Esophagus squamous epithelium (tissue), 5 donors: ENCODE measurements at regions not wholly inside any gene's neighbourhood (a gene's known extent, or its start where the extent isn't known, plus 50 kb on each side); places are given as distances from the start of the nearest gene placed in this dataset.

Experiments
- DNase-seq: peaks from one replicate; lab custom pipeline; 2025; lab: John Stamatoyannopoulos, UW
- H3K27ac ChIP-seq, 4 donors: fragments of 200-600 bp; sonication (generic); one replicate each; pipeline ENCODE4 v1.5.1; 2016 to 2019; ENCODE audit warnings: mild to moderate bottlenecking in 1 of 4
- H3K27me3 ChIP-seq, 4 donors: fragments of 200-600 bp; sonication (generic); 1 replicate in 3 of 4; 2 replicates in 1 of 4; pipeline versions ENCODE4 v1.5.1 to v1.6.0; 2017 to 2021; ENCODE audit warnings: antibody characterized with exemption in 1 of 4
- H3K36me3 ChIP-seq, 3 donors: fragments of 200-600 bp; sonication (generic); one replicate each; pipeline ENCODE4 v1.5.1; 2016 to 2019
- H3K4me1 ChIP-seq, 3 donors: fragments of 200-600 bp; sonication (generic); one replicate each; pipeline ENCODE4 v1.5.1; 2017 to 2019
- H3K4me3 ChIP-seq, 4 donors: fragments of 200-600 bp; sonication (generic); 1 replicate in 3 of 4; 2 replicates in 1 of 4; pipeline ENCODE4 v1.5.1; 2016 to 2019; ENCODE audit warnings: mild to moderate bottlenecking in 2 of 4, moderate library complexity in 1 of 4
- H3K9me3 ChIP-seq, 3 donors: fragments of 200-600 bp; sonication (generic); one replicate each; pipeline ENCODE4 v1.5.1; 2016 to 2019
- POLR2A ChIP-seq, 4 donors: fragments of 450-650 bp; IDR thresholded peaks; one replicate each; pipeline ENCODE4 v1.6.1; 2017; ENCODE audit warnings: antibody characterized with exemption in 4 of 4, mild to moderate bottlenecking in 4 of 4, moderate library complexity in 3 of 4
- whole genome bisulfite sequencing, 2 donors: methylation state at CpG; one replicate each; pipeline ENCODE4 v1.1.5; 2018; 5-methylcytosine and 5-hydroxymethylcytosine counted together
- intact Hi-C: fragments of 100-400 bp; cut with DNase I; formaldehyde crosslinking; loops from one replicate; pipeline ENCODE4 v1.15.0; 2022
- TF ChIP-seq, protein P1 (sequence below), 6 experiments: fragments of 450-650 bp in 4 of 6; fragments of 200-600 bp in 2 of 6; sonication (generic) in 2 of 6; IDR thresholded peaks; one replicate each; pipeline ENCODE4 v1.5.1; 2016 to 2019; ENCODE audit warnings: antibody characterized with exemption in 6 of 6, mild to moderate bottlenecking in 4 of 6, moderate library complexity in 4 of 6
- donor health status: DM: yes; HTN: yes; CAD: no.

DNA sequence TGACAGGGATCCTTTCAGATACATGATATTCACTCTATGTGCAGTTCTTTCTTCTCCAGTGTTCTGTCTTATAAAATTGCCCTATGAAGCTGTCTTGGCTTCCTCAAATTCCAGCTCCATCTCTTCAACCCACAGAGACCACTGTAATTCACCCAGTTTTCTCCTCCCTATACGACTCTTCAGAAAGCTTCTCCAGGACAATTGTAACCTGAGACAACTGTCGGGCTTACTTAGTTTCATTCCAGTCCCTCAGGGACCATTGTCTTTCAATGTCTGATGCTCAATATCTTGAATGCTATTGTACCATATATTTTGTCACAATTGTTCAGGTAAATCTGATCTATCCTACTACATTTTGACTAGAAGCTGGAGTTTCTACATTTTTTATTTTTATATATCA, 345.3 kb downstream of the RPL10L start:
- H3K27ac ChIP-seq, result no peak overlapping the region
- H3K27me3 ChIP-seq, result no peaks in the 10 kb centered on the region
- no peaks in the 10 kb centered on the region for H3K4me1 ChIP-seq
- TF ChIP-seq POLR2A (IDR thresholded peaks at IDR 0.05), result no peak
- TF ChIP-seq, protein P1, sequence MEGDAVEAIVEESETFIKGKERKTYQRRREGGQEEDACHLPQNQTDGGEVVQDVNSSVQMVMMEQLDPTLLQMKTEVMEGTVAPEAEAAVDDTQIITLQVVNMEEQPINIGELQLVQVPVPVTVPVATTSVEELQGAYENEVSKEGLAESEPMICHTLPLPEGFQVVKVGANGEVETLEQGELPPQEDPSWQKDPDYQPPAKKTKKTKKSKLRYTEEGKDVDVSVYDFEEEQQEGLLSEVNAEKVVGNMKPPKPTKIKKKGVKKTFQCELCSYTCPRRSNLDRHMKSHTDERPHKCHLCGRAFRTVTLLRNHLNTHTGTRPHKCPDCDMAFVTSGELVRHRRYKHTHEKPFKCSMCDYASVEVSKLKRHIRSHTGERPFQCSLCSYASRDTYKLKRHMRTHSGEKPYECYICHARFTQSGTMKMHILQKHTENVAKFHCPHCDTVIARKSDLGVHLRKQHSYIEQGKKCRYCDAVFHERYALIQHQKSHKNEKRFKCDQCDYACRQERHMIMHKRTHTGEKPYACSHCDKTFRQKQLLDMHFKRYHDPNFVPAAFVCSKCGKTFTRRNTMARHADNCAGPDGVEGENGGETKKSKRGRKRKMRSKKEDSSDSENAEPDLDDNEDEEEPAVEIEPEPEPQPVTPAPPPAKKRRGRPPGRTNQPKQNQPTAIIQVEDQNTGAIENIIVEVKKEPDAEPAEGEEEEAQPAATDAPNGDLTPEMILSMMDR (IDR thresholded peaks at IDR 0.05), result no peak
- H3K4me3 ChIP-seq, result no peak overlapping the region
- intact Hi-C loops, result no loop called here
- H3K9me3 ChIP-seq, result no peaks in the 10 kb centered on the region
- no peaks in the 10 kb centered on the region for H3K36me3 ChIP-seq
- DNase-seq, result no peak
- WGBS, 2 donors, result 62 to 66% methylated on average over 2 of the region's 2 CpGs

DNA sequence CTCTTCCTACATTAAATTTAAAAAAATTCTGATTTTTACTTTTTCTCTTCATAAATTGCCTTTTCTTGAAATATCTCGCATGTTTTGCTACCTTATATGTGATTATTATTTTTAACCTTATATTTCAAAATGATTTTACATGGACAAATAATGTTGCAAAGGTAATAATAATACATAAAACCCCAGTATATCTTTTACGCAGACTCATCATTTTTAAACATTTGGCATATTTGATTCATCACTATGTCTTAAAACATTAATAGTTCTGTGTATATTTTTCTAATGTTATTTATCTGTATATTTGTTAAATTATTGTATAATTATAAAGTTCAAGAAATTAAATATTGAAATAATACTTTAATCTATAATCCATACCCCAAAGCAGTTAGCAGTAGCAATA, 350.8 kb downstream of the RPL10L start:
- no peaks in the 10 kb centered on the region for H3K36me3 ChIP-seq

DNA sequence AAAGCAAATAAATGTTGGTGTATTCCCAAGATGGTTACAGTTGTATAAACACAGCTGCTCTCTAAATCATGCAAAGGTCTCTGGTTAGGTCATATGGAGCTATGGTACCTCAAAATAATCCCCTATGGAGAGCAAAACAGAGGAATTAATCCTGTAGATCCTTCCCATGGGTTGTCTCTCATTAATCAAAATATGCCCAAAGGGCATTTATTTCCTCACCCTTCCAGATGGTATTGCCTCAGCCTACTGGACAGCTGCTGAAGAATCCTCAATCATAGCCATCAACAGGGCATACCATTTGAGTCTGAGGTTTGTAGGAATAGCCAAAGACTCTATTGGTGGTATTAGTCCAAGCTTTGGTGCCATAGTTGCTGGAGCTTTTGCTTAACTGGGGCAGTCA, 360.9 kb downstream of the RPL10L start:
- Histone ChIP-seq H3K4me3 (no peak overlapping the region), H3K27me3 (no peaks in the 10 kb centered on the region), H3K9me3 (no peaks in the 10 kb centered on the region), H3K4me1 (no peaks in the 10 kb centered on the region), H3K27ac (no peak overlapping the region), H3K36me3 (no peaks in the 10 kb centered on the region)
- intact Hi-C loops, result no loop called here
- DNase-seq, result no peak
- TF ChIP-seq, protein P1 (IDR thresholded peaks at IDR 0.05), result no peak
- TF ChIP-seq POLR2A (IDR thresholded peaks at IDR 0.05), result no peak

More for the DNA sequence above, 350.8 kb downstream of the RPL10L start:
- Histone ChIP-seq H3K27ac (no peak overlapping the region), H3K9me3 (no peaks in the 10 kb centered on the region), H3K4me1 (no peaks in the 10 kb centered on the region), H3K4me3 (no peak overlapping the region), H3K27me3 (no peaks in the 10 kb centered on the region)
- intact Hi-C loops, result no loop called here
- no peak for TF ChIP-seq POLR2A (IDR thresholded peaks at IDR 0.05)
- TF ChIP-seq, protein P1 (IDR thresholded peaks at IDR 0.05), result no peak
- DNase-seq, result no peak
- 82 to 88% methylated on average over 2 of the region's 2 CpGs for WGBS, 2 donors

DNA sequence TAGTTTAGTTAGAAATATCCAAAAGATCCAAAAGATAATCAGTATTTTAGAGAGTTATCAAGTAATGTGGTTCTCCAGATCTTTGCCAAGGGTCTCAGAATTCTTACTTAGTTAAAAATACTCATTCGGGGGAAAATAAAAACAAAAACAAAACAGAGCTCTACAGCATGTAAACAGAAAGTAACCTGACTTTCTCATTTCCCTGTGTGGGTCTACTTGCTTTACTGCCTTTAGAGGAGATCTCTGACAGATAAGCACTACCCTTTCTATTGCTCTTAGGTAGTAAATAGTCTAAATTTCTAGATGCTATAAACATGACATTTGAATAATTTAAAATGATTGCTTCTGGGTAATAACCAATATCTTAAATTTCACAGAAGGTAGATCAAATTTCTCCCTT, 371.8 kb downstream of the RPL10L start:
- Histone ChIP-seq H3K27ac (no peak overlapping the region), H3K4me3 (no peak overlapping the region), H3K9me3 (no peaks in the 10 kb centered on the region), H3K36me3 (no peaks in the 10 kb centered on the region), H3K27me3 (no peaks in the 10 kb centered on the region), H3K4me1 (no peaks in the 10 kb centered on the region)
- TF ChIP-seq, protein P1 (IDR thresholded peaks at IDR 0.05), result no peak
- no peak for TF ChIP-seq POLR2A (IDR thresholded peaks at IDR 0.05)
- WGBS, 2 donors, result 65 to 76% methylated on average over 1 of the region's 1 CpG
- DNase-seq, result no peak
- intact Hi-C loops, result no loop called here

DNA sequence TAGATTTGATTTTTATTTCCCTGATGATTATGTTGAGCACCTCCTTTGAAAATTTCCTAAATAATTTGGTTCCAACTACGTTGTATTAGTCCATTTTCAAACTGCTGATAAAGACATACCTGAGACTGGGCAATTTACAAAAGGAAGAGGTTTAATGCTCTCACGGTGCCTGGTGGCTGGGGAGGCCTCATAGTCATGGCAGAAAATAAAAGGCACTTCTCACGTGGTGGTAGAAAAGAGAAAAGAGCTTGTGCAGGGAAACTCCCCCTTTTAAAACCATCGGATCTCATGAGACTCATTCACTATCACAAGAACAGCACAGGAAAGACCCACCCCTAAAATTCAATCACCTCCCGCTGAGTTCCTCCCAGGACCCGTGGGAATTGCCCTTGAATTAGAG, 372.3 kb downstream of the RPL10L start:
- Histone ChIP-seq H3K27ac (no peak overlapping the region), H3K9me3 (no peaks in the 10 kb centered on the region), H3K4me1 (no peaks in the 10 kb centered on the region), H3K36me3 (no peaks in the 10 kb centered on the region), H3K27me3 (no peaks in the 10 kb centered on the region), H3K4me3 (no peak overlapping the region)
- intact Hi-C loops, result no loop called here
- TF ChIP-seq POLR2A (IDR thresholded peaks at IDR 0.05), result no peak
- TF ChIP-seq, protein P1 (IDR thresholded peaks at IDR 0.05), result no peak
- WGBS, 2 donors, result 50 to 63% methylated on average over 6 of the region's 6 CpGs
- no peak for DNase-seq
